ENCODE measurements at regions not wholly inside any gene's neighbourhood (a gene's known extent, or its start where the extent isn't known, plus 50 kb on each side); places are given as distances from the start of the nearest gene placed in this dataset.

DNA sequence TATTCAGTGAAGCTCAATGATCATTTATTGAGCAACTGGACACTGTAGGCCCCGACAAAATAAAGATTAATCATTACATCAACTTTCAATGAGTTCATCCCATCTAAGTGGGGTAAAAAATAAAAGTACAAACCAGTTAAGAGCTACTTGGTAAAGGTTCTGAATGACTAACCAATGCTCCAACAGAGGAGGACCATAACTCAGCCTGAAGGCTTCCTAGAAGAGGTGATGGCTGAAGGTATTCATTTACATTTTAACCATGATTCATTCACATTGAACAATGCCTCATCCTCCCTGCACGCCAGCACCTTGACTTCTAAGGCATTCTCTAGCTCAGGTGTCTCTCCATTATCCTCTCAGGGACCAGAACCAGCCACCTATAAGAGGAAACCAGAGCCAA lies 201.4 kb downstream of the ZNF462 start:
- DNase-seq, result no peak

DNA sequence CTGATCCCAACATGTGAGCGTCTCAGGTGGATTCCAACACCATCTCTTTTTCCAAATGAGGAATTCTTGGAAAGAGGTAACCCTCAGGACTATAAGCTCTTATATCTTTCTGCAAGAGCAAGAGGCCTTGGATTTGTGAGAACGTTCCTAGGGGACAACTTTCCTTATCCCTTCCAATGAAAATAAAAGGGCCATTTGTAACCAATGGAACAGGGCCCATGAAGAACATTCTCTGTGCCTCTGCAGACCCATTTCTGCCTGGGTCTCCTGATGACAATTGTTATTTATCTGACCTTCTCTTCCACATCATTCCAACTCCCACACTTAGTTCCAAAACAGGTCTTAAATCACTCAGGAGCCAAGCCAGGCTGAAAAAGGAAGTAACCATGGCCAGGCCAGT lies 202.6 kb downstream of the ZNF462 start:
- no peak for DNase-seq

DNA sequence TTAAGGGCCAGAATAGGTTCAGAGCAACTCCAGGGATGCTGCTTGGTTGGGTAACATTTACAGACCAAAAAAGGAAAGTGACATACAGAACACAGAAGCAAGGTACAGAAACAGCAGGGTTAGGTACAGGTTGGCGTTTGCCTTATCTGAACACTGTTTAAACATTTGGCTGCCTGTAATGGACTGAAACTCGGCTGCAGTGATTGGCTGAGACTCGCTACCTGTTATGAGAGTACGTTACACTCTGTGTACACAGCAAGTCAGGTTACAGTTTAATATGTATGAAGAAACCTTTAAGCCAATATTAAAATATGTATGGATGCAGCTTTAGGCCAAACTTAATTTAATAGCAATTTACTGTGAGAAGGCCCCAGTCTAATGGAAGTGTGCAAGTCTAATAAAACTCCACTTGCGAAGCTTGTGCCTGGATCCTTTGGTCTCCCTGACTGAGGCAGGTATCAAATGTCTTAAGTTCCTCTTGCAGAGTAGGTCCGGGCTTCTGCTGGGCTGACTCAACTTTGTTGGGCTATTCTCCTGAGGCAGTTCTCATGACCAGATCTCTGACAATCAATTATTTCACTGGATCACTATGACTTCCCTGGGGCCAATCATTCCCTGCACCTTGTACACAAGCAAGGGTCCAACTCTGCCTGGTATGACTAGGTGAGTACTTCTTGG lies 204.9 kb downstream of the ZNF462 start:
- DNase-seq, result no peak

DNA sequence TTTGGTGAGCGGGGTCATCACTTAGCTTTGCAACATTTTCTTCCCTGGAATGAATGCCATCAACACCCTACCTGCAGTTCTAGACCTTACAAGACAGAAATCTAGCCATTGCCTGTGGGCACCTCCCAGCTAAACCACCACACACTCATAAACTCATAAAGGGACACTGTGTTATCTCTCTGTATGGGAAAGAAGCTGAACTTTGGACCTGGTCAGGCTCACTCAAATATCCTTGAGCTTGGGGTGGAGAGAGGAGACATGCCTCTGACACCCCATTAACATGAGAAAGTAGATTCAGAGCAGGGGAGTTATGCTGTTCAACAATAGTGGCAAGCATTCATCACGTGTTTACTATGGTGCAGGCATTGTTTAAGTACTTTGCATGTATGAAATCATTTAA lies 205.6 kb downstream of the ZNF462 start:
- DNase-seq, result no peak

DNA sequence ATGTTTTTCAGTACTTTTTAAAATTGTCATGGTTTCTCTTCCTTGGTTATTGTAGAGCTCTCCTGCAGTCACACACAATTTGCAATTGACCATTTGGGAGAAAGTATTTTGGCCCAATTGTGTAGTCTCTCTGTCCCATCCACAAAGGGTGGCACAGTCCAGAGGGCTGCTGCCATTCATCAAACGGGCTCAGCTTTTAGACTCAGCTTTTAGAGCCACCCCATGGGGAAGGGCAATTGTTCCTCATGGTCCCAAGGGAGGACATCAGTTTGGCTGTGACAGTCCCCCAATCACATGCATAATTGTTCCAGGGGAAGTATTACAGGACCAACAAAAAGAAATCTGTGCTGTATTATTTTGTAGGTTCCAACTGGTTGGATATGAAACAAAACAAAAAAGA lies 207.6 kb downstream of the ZNF462 start:
- no peak for DNase-seq

DNA sequence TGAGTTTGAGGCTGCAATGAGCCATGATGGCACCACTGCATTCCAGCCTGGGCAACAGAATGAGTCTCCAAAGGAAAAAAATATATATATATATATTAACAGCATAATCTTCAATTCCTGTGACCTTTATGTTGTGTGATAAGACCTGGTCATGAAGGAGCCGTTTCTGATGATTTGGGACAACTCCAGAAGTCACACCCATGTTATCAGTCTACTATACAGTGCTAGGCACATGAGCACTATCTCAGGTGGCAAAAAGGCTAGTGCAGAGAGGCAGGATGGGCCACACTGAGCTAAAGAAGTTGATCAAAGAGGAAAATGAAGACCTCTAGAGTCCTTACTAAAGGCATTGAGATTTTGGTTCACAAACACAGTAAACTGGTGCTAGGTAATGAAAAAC lies 205.0 kb upstream of the RAD23B start:
- DNase-seq, result no peak

DNA sequence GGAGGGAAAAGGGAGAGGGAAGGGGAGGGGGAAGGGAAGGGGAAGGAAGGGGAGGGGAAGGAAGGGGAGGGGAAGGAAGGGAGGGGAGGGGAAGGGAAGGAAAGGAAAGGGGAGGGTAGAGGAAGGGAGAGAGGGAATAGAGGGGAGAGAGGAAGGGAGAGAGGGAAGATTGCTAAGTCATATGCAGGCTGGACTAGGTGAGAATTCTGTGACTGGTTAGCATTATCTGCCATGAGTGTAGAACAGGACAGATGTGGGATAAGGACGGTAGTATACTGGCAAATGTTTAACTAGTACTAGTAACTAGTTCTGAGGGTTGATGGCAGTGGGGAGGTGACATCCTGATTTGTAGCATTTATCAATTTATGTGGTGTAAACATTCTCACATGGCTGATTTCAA lies 203.5 kb upstream of the RAD23B start:
- DNase-seq, result no peak

DNA sequence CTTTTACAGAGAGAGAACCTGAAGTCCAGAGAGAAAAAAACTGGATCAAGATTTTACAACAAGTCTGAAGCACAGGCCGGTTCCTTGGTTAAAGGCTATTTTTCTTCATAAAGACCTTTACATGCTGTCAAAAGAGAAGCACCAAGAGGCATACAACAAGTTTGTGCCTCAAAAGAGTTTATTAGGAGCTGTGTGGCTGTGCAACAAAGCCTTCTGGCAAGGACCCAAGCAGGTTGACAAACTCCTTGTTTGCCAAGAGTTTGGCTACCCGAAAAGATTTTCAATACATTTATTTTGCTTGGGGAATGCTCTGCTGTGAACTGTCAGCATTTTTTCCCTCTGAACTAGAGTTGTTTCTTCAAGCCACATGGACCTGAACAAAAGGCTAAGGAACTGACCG lies 202.9 kb upstream of the RAD23B start:
- DNase-seq, result no peak

DNA sequence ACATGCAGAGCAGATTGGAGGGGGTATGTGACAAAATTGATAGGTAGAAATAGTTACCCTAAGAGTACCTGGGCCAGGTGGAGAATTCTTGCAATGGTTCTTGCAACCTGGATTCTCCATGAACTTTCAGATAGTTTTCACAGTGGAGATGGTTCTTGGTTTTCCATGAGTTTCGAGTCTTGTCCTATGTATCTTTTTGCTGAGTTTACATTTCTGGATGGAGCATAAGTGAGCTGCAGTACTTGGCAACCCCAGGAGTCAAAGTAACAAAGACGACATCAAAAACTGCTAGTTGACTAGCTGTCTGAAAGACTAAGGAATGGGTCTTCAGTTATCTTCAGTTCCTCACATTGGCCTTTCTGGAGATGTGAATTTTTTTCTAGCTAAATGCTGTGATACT lies 196.6 kb upstream of the RAD23B start:
- DNase-seq, result no peak

DNA sequence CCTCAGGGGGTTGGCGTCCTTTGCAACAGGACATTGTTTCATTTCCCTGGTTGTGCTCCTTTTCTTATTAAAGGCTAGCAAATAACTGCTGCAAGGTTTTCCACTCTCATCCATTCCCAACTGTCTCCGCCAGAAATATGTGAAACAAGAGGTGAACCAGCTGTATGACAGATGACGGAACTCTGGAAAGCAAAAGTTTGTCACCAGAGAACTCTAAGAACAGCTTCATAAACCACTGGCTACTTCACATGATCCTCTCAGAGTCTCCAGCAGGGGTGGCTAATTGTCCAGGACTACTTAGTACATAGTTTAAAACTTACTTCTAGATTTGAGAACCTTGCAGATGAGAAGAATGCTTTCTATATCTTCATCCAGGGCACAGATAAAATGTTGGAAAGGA lies 195.9 kb upstream of the RAD23B start:
- DNase-seq, result no peak

DNA sequence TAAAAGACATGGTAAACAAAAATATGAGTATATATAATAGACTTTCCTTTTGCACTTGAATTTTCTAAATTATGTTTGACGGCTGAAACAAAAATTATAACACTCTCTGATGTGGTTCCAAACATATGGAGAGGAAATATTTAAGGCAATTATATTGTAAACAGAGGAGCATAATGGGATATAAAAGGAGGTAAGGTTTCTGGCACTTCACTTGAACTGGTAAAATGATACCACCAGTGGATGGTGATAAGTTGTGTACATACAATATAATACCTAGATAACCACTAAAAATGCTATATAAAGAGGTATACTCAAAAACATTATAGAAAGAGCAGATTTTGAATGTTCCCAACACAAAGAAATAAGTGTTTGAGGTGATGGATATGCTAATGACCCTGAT lies 192.9 kb upstream of the RAD23B start:
- no peak for DNase-seq

DNA sequence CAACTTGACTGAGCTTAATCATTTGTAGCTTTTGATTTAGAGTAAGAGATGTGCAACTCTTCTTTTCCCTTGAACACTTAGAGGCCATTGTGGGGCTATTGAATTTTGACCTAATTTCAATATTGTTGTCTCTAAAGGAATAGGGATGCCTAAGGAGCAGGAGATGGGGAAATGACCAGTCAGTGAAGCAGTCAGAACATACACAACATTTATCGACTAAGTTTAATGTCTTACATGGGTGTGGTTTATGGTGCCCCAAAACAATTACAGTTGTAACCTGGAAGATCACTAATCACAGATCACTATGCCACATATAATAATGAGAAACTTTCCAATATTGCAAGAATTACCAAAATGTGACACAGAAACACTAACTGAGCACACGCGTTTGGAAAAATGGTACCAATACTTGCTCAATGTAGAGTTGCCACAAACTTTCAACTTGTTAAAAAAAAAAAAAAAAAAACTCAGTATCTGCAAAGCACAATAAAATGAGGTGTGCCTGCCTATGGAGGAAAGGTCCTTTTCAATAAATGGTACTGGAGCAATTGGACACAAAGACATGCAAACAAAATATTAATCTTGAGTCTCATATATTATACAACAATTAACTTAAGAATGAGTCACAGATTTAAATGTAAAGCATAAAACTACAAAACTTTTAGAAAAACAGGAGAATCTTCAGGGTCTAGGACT lies 189.6 kb upstream of the RAD23B start:
- DNase-seq, result no peak

DNA sequence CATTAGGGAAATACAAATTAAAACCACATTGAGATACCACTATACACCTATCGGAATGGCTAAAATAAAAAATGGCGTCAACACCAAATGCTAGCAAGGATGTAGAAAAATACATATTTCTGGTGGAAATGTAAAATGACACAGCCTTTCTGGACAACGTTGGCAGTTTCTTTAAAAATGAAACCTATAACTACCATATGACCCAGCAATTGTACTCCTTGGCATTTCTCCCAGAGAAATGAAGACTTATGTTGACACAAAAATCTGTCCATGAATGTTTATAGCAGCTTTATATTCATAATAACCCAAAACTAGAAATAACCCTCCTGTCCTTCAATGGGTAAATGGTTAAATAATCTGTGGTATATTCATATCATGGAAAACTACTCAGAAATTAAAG lies 188.7 kb upstream of the RAD23B start:
- no peak for DNase-seq

DNA sequence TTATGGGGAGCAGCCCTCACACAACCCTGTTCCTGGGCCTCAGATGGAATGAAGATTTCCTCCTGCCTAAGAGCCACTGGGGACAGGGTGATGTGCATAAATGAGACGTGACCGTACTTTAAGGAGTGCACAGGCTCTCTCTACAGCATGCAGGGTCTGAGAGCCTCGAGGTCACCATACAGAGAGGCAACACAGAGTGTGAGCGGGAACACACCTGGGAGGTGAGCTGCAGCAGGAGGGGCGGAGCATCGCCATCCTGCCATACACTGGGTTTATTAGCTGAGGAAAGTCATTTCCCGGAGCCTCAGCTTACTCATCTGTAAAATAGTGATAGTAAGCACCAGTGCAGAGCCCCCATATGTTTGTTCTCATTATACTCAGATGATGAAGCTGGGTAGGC lies 182.5 kb upstream of the RAD23B start:
- DNase-seq, result no peak

DNA sequence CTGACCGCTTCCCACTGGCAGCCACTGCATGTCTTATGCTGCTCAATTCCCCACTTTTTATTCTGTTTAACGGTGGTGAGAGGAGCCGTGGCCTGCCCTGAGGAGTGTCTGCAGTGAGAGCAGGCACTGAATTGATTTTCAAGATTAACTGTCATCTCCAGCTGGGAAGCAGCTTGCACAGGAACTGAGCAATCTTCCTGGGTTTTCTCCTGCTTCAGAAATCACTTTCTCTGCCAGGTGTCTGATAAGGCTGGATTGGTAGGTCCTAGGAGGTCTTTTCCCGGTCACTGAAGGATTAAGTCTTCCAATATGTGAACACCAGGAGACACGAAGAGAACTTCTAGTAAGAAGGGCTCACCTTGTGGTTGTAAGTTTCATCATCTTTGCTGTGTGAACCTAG lies 181.1 kb upstream of the RAD23B start:
- no peak for DNase-seq

DNA sequence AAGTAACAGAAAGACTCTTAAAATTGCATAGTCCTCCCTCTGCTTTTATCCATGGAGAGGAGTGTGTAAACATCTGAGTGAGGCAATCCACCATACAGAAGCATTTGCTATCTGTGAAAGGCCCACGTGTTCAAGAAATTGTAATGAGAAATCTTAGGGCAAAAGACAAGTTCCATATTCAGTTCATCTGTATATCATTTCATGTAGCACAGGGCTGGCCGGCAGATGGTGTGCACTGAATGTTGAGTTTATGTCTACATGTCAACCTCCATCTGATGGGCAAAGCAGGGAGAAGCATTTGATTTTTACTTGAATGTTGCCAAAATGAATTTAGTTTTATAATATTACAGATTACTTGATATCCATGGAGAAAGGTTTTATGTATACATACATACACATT lies 179.5 kb upstream of the RAD23B start:
- no peak for DNase-seq

DNA sequence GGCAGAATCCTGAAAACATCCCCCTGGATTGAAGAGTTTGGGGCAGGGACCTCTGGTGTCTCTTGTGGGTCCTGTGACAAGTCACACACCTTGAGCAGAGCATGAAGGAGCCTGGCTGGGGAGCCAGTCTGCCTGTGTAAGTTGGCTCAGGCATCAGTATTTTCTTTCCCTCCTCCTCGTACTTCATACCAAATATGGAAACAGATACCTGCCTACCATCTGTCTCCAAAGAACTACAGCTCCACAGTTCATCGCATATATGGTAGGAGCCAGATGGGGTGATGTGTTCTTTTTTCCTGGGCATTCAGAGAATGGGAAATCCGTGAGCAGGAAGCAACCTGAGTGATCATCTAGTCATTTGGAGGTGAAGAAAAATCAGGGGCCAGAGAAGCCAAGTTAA lies 177.3 kb upstream of the RAD23B start:
- no peak for DNase-seq

DNA sequence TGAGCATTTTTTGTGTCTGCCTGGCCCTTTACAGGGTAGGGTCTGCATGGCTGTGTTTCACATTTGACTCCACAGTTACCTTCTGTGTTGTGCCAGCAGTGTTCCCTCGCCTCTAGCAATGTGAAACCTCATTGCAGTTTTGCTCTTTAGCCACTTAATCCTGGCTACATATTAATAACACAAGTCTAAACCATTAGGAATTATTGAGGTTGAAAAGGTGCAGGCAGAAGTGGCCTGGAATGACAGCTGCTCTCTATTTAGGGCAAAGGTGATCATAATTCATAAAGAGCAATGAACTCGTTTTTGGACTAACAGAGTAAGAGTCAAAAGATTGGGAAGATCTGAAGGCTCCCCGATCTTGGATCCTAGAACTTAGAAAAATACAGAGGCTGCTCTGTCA lies 176.7 kb upstream of the RAD23B start:
- DNase-seq, result no peak

DNA sequence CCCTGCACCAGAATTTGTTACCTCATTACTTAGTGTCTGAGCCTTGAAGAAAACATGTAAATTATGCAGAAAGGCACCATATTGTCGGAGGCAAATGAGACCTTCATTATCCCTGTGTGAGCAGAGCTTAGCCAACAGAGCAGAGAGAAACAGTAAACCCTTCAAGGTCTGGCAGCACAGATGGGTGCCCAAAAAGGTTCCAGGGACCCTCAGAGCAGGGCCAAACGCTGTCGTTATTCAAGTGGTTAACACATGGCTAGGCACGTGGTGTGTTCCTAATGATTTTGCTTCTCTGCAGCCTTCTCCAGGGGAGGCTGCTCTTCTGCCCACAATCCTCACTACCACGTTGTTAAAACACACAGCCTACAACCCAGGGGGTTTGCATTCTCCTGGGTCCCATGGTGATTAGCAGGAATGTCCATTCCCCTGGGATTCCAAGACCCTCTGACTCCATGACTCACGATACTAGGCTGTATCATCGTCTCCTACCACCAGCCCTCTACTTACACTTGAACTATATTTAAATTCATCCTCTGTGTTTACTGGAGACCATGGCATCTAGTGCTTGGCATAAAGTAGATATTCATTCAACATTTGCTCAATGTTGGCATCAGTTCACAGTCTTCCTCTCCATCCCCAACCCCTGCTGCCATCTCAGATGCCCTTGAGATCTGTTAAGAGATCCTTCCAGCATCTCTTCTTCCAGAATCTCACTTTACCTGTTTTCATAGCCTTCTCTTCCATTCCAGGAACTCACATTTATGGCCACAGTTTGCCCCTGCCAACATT lies 174.5 kb upstream of the RAD23B start:
- DNase-seq, result no peak

DNA sequence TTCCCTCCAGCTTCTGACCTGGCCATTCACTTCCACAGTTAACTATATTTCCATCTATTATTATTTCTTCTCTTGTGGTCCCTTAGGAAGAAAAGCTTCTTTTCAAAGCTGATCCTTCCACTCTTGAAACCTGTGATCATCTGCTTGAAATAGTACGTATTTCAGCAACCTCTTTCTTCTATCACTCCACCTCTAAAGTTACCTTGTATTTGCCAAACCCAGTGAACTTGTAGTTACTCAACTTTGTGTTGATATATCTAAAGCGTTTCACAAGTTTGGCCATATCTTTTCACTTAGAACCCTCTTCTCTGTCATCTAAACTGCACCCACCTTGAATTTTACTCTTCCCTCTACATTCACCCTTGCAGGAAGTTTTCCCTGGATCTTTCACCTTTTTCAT lies 173.8 kb upstream of the RAD23B start:
- no peak for DNase-seq

DNA sequence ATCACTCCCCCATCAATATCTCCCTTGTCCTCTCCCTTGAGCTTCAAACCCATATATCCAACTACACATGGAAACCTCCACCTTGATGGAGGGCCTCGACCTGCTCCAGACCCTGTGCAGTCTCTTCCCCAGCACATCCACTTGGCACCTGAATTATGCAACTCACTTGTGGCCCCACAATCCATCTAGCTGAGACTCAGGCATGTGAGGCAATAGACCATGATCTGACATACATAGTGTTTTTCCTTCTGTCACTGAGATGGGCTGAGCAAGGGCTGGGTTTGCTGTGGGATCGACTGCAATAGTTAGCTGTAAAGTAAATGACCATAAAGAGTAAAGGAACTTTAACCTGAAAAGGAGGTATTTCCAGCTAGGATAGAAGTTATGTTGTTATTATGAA lies 172.9 kb upstream of the RAD23B start:
- DNase-seq, result no peak

DNA sequence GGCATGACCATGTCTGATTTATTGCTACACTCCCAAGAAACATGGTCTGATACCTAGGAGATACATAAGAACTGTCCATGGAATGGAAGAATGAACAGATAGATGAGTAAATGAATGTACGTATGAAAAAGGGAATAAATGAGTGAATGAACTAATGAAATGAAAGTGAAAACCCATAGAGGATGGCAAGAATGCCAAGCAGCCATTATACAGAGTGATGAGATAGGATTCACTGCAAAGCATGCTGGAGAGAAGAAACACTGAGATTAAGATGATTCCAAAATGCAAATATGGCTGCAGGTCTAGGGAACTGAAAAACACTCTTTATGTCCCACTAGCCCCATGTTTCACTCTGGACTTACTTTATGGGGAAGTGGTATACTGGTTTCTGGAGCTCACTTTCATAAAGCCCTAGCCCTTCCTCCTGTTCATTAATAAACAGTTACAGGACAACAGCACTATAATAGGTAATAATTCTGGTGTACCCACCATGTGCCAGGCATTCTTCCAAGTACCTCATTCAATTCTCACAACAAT lies 170.3 kb upstream of the RAD23B start:
- DNase-seq, result no peak

DNA sequence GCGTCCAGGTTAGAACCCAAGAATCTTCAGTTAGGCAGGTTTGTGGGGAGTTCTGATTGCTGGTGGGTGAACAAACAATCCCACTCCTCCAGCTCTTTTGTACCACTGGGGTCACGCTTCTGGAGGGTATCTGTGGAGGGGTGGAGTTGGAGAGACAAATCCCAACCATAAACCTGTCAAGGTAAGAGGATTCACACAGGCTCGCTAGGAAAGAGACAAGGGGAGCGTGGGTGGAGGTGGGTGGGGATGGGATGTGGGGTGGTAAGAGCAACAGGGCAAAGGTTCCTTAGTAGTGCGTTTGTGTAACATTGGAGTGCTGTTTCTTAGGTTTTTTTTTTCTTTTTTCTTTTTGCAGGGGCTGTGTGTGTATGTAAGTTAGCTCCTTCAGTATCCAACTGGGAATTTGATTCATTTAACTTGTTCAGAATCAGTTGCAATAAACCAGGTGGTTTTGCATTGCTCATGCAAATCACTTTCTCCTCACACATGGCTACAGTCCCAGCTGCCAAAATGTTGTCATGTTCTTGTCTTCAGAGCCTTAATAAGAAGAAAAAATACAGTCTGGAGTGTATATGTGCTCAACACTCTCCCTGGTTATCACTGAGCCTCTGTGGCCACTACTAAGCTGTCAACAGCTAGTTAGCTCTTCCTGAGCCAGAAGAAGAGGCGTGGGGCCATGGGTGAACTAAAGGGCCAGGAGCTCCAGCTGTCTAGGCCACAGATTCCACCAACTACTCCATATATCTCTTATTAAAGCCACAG lies 164.0 kb upstream of the RAD23B start:
- DNase-seq, result no peak
